ENCODE measurements at regions not wholly inside any gene's neighbourhood (a gene's known extent, or its start where the extent isn't known, plus 50 kb on each side); places are given as distances from the start of the nearest gene placed in this dataset.

- TF ChIP-seq CTCF (IDR thresholded peaks at IDR 0.05) (no peak), POLR2AphosphoS5 (IDR thresholded peaks at IDR 0.05) (no peak), EP300 (IDR thresholded peaks at IDR 0.05) (no peak), POLR2A (IDR thresholded peaks at IDR 0.05) (no peak)
Measured at GRCh38 chr6:45808042-45808645, 207.5 kb downstream of the CLIC5 start.
